GM12873 (cell line): ENCODE measurements at regions not wholly inside any gene's neighbourhood (a gene's known extent, or its start where the extent isn't known, plus 50 kb on each side); places are given as distances from the start of the nearest gene placed in this dataset.

Experiments used
- CTCF ChIP-seq: IDR thresholded peaks from 2 replicates; pipeline ENCODE4 v1.5.1; 2012; ENCODE audit warnings: low read depth, mild to moderate bottlenecking, moderate library complexity, low read length, control low read depth; ENCODE audit not compliant: insufficient read depth; ENCODE audit errors: missing control alignments

- no peak for TF ChIP-seq CTCF
Observed at GRCh38 chr4:152020073-152020472, 259.3 kb upstream of the GATB start.

GRCh38 chr4:152016303-152016620 is 255.5 kb upstream of the GATB start:
- no peak for TF ChIP-seq CTCF

GRCh38 chr4:152015597-152016302 is 254.9 kb upstream of the GATB start:
- no peak for TF ChIP-seq CTCF

GRCh38 chr4:152014280-152014679 is 253.5 kb upstream of the GATB start:
- no peak for TF ChIP-seq CTCF

GRCh38 chr4:152011469-152011868 is 250.7 kb upstream of the GATB start:
- TF ChIP-seq CTCF, result no peak

GRCh38 chr4:152010710-152011079 is 249.9 kb upstream of the GATB start:
- TF ChIP-seq CTCF, result no peak

- no peak for TF ChIP-seq CTCF
Observed at GRCh38 chr4:152009983-152010709, 249.3 kb upstream of the GATB start.
